ENCODE measurements at regions not wholly inside any gene's neighbourhood (a gene's known extent, or its start where the extent isn't known, plus 50 kb on each side); places are given as distances from the start of the nearest gene placed in this dataset.
A peak's percentile ranks its signal among the peaks of the same experiment; 100 is the strongest.

- Histone ChIP-seq H4K91ac (ENCODE audit: low read length) (peak overlapping the region; percentile 53), H3K9me3 (ENCODE audit: control insufficient read depth, low read length) (peaks cover 6% of the 10 kb centered on the region), H3K4me1 (ENCODE audit: control insufficient read depth, insufficient read depth, low read depth, low read length) (no peaks in the 10 kb centered on the region), H3K27me3 (ENCODE audit: control insufficient read depth in 1 of 2, insufficient read depth in 1 of 2, low read length in 2 of 2) (no peaks in the 10 kb centered on the region), H3K36me3 (ENCODE audit: control insufficient read depth in 1 of 2, insufficient read depth in 2 of 2, low read depth in 1 of 2, low read length in 2 of 2) (no peaks in the 10 kb centered on the region), H3K79me1 (replicated peaks; ENCODE audit: low read length, poor library complexity, severe bottlenecking) (no peaks in the 10 kb centered on the region), H2BK5ac (ENCODE audit: low read depth, low read length, poor library complexity, severe bottlenecking) (no peak overlapping the region), H2BK15ac (ENCODE audit: low read depth, poor library complexity, severe bottlenecking) (no peak overlapping the region), H2AK5ac (ENCODE audit: low read length, severe bottlenecking) (no peak overlapping the region), H3K18ac (ENCODE audit: low read depth in 1 of 2, low read length in 2 of 2) (no peak overlapping the region), H3K23ac (ENCODE audit: low read length in 2 of 2) (no peak overlapping the region), H3K4me3 (ENCODE audit: insufficient read depth in 1 of 2, low read depth in 1 of 2, low read length in 2 of 2) (no peak overlapping the region), H2BK120ac (ENCODE audit: low read depth, low read length) (no peak overlapping the region), H4K8ac (ENCODE audit: low read length) (no peak overlapping the region), H2AFZ (ENCODE audit: low read depth, low read length) (no peak overlapping the region), H3K4me2 (ENCODE audit: low read length, poor library complexity, severe bottlenecking) (no peak overlapping the region), H3K27ac (ENCODE audit: low read length, poor library complexity, severe bottlenecking) (no peak overlapping the region), H3K9ac (ENCODE audit: low read length) (no peak overlapping the region), H2BK12ac (ENCODE audit: low read length in 2 of 2) (no peak overlapping the region), H3K14ac (ENCODE audit: low read length in 2 of 2) (no peak overlapping the region), H3K4ac (ENCODE audit: low read depth in 1 of 2, low read length in 2 of 2) (no peak overlapping the region)
- DNase-seq: no peak
- 100% methylated on average over 3 of the region's 3 CpGs for WGBS
These were observed 1407.1 kb downstream of the SI start for GRCh38 chr3:163671201-163671600.

- WGBS: 91% methylated on average over 2 of the region's 2 CpGs
- H3K4me3 ChIP-seq (ENCODE audit: insufficient read depth in 1 of 2, low read depth in 1 of 2, low read length in 2 of 2): no peak overlapping the region
- no peaks in the 10 kb centered on the region for H3K9me3 ChIP-seq (ENCODE audit: control insufficient read depth, low read length)
- H3K4me2 ChIP-seq (ENCODE audit: low read length, poor library complexity, severe bottlenecking): no peak overlapping the region
- H3K14ac ChIP-seq (ENCODE audit: low read length in 2 of 2): no peak overlapping the region
- H3K36me3 ChIP-seq (ENCODE audit: control insufficient read depth in 1 of 2, insufficient read depth in 2 of 2, low read depth in 1 of 2, low read length in 2 of 2): no peaks in the 10 kb centered on the region
- no peak overlapping the region for H2BK120ac ChIP-seq (ENCODE audit: low read depth, low read length)
- no peaks in the 10 kb centered on the region for H3K27me3 ChIP-seq (ENCODE audit: control insufficient read depth in 1 of 2, insufficient read depth in 1 of 2, low read length in 2 of 2)
- no peak overlapping the region for H2BK5ac ChIP-seq (ENCODE audit: low read depth, low read length, poor library complexity, severe bottlenecking)
- H3K4me1 ChIP-seq (ENCODE audit: control insufficient read depth, insufficient read depth, low read depth, low read length): no peaks in the 10 kb centered on the region
- DNase-seq: no peak
- H3K4ac ChIP-seq (ENCODE audit: low read depth in 1 of 2, low read length in 2 of 2): no peak overlapping the region
- no peak overlapping the region for H4K91ac ChIP-seq (ENCODE audit: low read length)
- no peak overlapping the region for H3K18ac ChIP-seq (ENCODE audit: low read depth in 1 of 2, low read length in 2 of 2)
- H2AK5ac ChIP-seq (ENCODE audit: low read length, severe bottlenecking): no peak overlapping the region
- H2BK12ac ChIP-seq (ENCODE audit: low read length in 2 of 2): no peak overlapping the region
- H2AFZ ChIP-seq (ENCODE audit: low read depth, low read length): no peak overlapping the region
- no peak overlapping the region for H3K27ac ChIP-seq (ENCODE audit: low read length, poor library complexity, severe bottlenecking)
- no peak overlapping the region for H3K9ac ChIP-seq (ENCODE audit: low read length)
- no peaks in the 10 kb centered on the region for H3K79me1 ChIP-seq (replicated peaks; ENCODE audit: low read length, poor library complexity, severe bottlenecking)
- H3K23ac ChIP-seq (ENCODE audit: low read length in 2 of 2): no peak overlapping the region
- H4K8ac ChIP-seq (ENCODE audit: low read length): no peak overlapping the region
- H2BK15ac ChIP-seq (ENCODE audit: low read depth, poor library complexity, severe bottlenecking): no peak overlapping the region
These were observed 1413.8 kb downstream of the SI start for GRCh38 chr3:163664466-163664865.

GRCh38 chr3:163657088-163657487 lies 1421.2 kb downstream of the SI start:
- no peak overlapping the region for H3K14ac ChIP-seq (ENCODE audit: low read length in 2 of 2)
- no peaks in the 10 kb centered on the region for H3K9me3 ChIP-seq (ENCODE audit: control insufficient read depth, low read length)
- no peak overlapping the region for H3K4me2 ChIP-seq (ENCODE audit: low read length, poor library complexity, severe bottlenecking)
- no peak overlapping the region for H4K8ac ChIP-seq (ENCODE audit: low read length)
- WGBS: no CpG with 5 or more reads among the region's 2 CpGs
- H3K36me3 ChIP-seq (ENCODE audit: control insufficient read depth in 1 of 2, insufficient read depth in 2 of 2, low read depth in 1 of 2, low read length in 2 of 2): no peaks in the 10 kb centered on the region
- H2BK15ac ChIP-seq (ENCODE audit: low read depth, poor library complexity, severe bottlenecking): no peak overlapping the region
- no peak overlapping the region for H3K4me3 ChIP-seq (ENCODE audit: insufficient read depth in 1 of 2, low read depth in 1 of 2, low read length in 2 of 2)
- no peak for DNase-seq
- H4K91ac ChIP-seq (ENCODE audit: low read length): no peak overlapping the region
- no peak overlapping the region for H2AK5ac ChIP-seq (ENCODE audit: low read length, severe bottlenecking)
- no peak overlapping the region for H3K4ac ChIP-seq (ENCODE audit: low read depth in 1 of 2, low read length in 2 of 2)
- no peak overlapping the region for H2BK5ac ChIP-seq (ENCODE audit: low read depth, low read length, poor library complexity, severe bottlenecking)
- H3K27ac ChIP-seq (ENCODE audit: low read length, poor library complexity, severe bottlenecking): no peak overlapping the region
- no peaks in the 10 kb centered on the region for H3K79me1 ChIP-seq (replicated peaks; ENCODE audit: low read length, poor library complexity, severe bottlenecking)
- H3K23ac ChIP-seq (ENCODE audit: low read length in 2 of 2): no peak overlapping the region
- no peaks in the 10 kb centered on the region for H3K4me1 ChIP-seq (ENCODE audit: control insufficient read depth, insufficient read depth, low read depth, low read length)
- H2BK12ac ChIP-seq (ENCODE audit: low read length in 2 of 2): no peak overlapping the region
- no peaks in the 10 kb centered on the region for H3K27me3 ChIP-seq (ENCODE audit: control insufficient read depth in 1 of 2, insufficient read depth in 1 of 2, low read length in 2 of 2)
- no peak overlapping the region for H2AFZ ChIP-seq (ENCODE audit: low read depth, low read length)
- H3K18ac ChIP-seq (ENCODE audit: low read depth in 1 of 2, low read length in 2 of 2): no peak overlapping the region
- no peak overlapping the region for H2BK120ac ChIP-seq (ENCODE audit: low read depth, low read length)
- H3K9ac ChIP-seq (ENCODE audit: low read length): no peak overlapping the region

GRCh38 chr3:163655021-163655420 lies 1423.3 kb downstream of the SI start:
- H2AFZ ChIP-seq (ENCODE audit: low read depth, low read length): no peak overlapping the region
- no peak overlapping the region for H3K18ac ChIP-seq (ENCODE audit: low read depth in 1 of 2, low read length in 2 of 2)
- no peak overlapping the region for H3K23ac ChIP-seq (ENCODE audit: low read length in 2 of 2)
- no peak overlapping the region for H2BK12ac ChIP-seq (ENCODE audit: low read length in 2 of 2)
- no peaks in the 10 kb centered on the region for H3K9me3 ChIP-seq (ENCODE audit: control insufficient read depth, low read length)
- H2BK15ac ChIP-seq (ENCODE audit: low read depth, poor library complexity, severe bottlenecking): peak overlapping the region; percentile 36
- no peaks in the 10 kb centered on the region for H3K4me1 ChIP-seq (ENCODE audit: control insufficient read depth, insufficient read depth, low read depth, low read length)
- no peak overlapping the region for H4K8ac ChIP-seq (ENCODE audit: low read length)
- H3K36me3 ChIP-seq (ENCODE audit: control insufficient read depth in 1 of 2, insufficient read depth in 2 of 2, low read depth in 1 of 2, low read length in 2 of 2): no peaks in the 10 kb centered on the region
- DNase-seq: no peak
- H3K27ac ChIP-seq (ENCODE audit: low read length, poor library complexity, severe bottlenecking): no peak overlapping the region
- H3K79me1 ChIP-seq (replicated peaks; ENCODE audit: low read length, poor library complexity, severe bottlenecking): no peaks in the 10 kb centered on the region
- no peak overlapping the region for H3K14ac ChIP-seq (ENCODE audit: low read length in 2 of 2)
- H3K4ac ChIP-seq (ENCODE audit: low read depth in 1 of 2, low read length in 2 of 2): no peak overlapping the region
- H3K4me3 ChIP-seq (ENCODE audit: insufficient read depth in 1 of 2, low read depth in 1 of 2, low read length in 2 of 2): no peak overlapping the region
- no peak overlapping the region for H2AK5ac ChIP-seq (ENCODE audit: low read length, severe bottlenecking)
- 89% methylated on average over 11 of the region's 11 CpGs for WGBS
- H2BK120ac ChIP-seq (ENCODE audit: low read depth, low read length): no peak overlapping the region
- H3K4me2 ChIP-seq (ENCODE audit: low read length, poor library complexity, severe bottlenecking): no peak overlapping the region
- no peaks in the 10 kb centered on the region for H3K27me3 ChIP-seq (ENCODE audit: control insufficient read depth in 1 of 2, insufficient read depth in 1 of 2, low read length in 2 of 2)
- H3K9ac ChIP-seq (ENCODE audit: low read length): no peak overlapping the region
- H4K91ac ChIP-seq (ENCODE audit: low read length): peak overlapping the region; percentile 72
- H2BK5ac ChIP-seq (ENCODE audit: low read depth, low read length, poor library complexity, severe bottlenecking): no peak overlapping the region

All from mesenchymal stem cell (in vitro differentiated cells and primary cell).